Activated CD4-positive, alpha-beta T cell treated with anti-CD3 and anti-CD28 coated beads, Interleukin-2, Interleukin-4, amounts not matched to agents 100 ng/mL and 50 ng/mL, durations not matched to agents 16 hours and 8 hours (primary cell): ENCODE measurements at regions not wholly inside any gene's neighbourhood (a gene's known extent, or its start where the extent isn't known, plus 50 kb on each side); places are given as distances from the start of the nearest gene placed in this dataset.
A peak's percentile ranks its signal among the peaks of the same experiment; 100 is the strongest.

ENCODE experiments used
- DNase-seq: peaks from one replicate; pipeline ENCODE4 v3.0.0-alpha.2; 2020; ENCODE audit warnings: low spot score

DNA sequence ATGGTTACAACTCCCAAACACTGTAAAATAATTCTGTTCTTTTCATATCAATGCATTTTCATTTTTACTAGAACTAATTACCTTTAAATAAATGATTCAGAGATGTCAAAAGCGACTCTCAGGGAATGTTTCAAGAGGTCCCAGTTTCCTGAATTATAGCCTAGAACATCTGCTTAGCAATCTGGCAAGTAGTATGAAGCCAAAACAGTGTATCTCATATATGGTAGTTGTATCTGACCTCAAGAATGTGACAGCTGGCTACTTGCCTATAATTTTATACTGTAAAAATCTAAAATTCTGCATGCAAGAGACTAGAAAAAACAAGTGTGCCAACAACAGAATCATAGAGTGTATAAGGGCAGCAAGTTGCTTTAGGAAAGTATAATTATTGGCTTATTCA lies 187.7 kb upstream of the POU5F2 start:
- DNase-seq: no peak

DNA sequence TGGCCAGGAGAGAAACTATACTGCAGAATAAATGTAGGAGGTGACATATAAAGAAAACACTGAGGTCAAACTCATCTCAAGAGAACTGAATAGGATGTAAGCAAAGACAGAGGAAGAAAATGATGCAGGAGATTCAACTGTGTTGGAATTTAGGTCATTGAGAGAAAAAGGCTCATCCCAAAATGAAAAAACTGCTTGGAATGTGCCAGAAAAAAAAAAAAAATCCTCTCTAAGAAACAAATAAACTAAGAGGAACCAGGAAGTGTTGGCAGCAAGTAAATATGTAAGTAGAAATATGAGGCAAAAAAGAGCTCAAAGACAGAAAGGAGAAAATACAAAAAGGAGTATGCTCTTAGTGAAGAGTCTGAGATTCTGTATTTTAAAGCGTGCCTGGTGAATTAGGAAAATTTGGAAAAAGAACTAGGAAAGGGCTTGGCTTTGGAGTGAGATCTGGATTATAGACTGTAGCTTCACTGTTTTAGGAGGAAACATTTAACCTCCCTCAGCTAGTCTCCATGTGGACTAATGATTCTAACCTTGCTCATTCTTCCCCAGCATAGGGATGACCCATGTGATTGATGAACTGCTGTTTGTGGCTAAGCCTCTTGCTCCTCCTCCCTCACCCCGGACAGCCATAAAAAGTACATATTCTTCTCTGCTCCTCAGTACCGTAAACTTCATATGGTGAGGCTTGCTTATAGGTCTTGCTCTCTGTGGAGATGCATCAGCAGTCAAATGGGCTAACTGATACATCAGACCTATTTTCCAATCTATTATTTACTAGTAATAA lies 185.6 kb upstream of the POU5F2 start:
- no peak for DNase-seq

DNA sequence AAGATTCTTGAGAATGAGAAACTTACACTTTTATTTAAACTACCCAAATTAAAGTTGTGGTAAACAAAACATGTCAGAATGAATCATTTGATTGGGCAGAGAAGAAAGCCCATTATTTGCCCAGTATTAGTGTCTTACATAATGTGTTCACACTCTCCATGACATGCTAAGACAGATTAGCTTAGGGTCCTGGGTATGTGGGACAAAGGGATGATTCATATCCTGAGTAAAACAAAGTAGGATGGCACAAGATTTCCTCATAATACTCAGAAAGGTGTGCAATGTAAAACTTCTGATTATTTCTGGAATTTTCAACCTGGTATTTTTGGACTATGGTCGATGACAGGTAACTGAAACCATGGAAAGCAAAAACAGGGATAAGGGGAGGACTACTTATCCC lies 183.9 kb upstream of the POU5F2 start:
- DNase-seq: no peak

DNA sequence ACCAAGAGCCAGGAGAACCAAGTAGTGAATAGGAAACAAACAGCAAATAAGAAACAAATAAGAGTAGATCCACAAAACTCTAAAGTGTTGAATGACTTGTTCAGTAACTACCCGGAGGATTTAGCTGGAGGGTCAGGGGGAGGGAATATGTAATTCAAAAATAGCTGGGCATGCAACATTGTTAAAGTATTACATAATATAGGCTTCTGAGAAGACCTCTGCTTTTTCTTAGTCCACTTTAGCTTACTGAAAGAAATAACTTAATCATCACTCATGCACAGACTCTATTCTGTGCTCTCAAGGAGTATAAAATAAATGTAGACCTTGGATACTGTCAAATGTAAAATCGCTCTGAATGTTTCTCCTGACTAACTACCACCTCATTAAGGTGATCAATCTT lies 183.2 kb upstream of the POU5F2 start:
- DNase-seq: no peak

DNA sequence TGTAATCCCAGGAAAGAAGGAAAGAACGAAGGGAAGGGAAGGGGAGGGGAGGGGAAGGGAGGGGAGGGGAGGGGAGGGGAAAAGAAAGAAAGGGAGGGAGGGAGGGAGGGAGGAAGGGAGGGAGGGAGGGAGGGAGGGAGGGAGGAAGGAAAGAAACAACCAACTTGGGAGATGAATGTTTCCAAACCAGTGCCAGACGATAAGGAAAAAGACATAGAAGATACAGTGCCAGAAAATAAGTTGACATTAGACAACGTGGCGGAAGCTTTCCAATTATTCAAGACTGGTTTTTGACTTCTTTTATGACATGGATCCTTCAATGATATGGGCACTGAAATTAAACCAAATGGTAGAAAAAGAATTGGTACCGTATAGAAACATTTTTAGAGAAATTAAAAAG lies 181.2 kb upstream of the POU5F2 start:
- DNase-seq: no peak

DNA sequence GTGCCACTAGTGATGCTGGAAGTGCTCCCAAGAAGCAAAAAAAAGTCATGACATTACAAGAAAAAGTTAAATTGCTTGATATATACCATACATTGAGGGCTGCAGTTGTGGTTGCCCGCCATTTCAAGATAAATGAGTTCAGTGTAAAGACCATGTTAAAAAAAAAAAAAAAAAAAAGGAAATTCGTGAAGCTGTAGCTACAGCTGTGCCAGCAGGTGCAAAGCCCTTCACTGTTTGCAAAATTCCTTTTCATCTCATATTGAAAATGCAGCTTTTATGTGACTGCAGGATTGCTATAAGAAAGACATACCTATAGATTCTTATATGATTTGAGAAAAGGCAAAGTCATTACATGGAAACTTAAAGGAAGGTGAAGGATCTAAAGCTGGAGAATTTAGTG lies 179.6 kb upstream of the POU5F2 start:
- no peak for DNase-seq

DNA sequence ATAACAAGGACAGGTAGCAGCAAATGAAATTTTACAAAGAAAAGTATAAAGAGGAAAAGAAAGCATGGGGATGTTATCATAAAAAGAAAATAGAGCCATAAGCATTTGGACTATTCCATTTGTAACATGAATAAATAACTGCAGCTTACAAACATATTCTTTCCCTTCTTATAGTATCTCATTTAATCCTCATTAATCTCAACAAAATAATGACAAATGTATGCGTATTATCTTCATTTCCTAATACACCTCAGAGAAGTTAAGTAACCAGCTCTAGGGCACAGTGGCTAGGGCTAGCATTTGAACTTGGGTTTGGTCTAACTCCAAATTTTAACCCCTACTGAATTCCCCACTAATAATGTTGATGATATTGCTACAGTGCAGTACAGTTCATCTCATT lies 175.5 kb upstream of the POU5F2 start:
- DNase-seq: no peak

DNA sequence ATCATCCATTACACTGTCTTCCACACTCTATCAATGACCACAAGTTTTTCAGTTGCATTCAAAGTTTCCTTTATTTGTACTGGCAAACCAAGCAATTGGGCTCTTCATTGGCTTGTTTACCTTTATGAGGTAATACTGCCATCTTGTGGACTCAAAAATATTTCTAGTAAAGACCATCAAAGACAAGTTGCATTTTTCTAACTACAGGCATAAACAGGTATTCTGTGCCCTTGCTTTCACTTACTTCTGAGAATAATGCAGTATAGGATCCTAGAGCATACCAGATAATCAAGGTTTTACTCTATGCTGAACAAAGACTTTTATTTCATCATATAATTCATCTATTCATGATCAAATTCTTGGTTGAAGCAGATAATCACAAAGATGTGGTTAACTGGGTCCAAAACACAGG lies 173.7 kb upstream of the POU5F2 start:
- DNase-seq: peak; percentile 60

DNA sequence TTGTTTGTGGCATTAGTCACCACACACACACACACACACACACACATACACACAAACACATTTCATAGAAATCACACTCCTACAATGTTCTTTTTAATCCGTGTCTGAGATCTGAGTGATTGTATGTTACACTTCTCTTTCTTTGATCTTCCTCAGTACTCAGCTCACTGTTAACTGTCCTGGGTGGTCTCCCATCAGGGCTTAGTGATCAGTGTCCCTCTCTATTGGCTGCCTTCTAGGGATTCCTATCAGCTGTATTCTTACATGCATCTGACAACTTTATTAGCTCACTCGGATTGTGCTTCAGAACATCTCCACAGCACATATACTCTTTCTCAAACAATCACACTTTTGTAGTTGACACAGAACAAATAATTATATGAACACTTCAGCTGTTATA lies 170.2 kb upstream of the POU5F2 start:
- DNase-seq: no peak

DNA sequence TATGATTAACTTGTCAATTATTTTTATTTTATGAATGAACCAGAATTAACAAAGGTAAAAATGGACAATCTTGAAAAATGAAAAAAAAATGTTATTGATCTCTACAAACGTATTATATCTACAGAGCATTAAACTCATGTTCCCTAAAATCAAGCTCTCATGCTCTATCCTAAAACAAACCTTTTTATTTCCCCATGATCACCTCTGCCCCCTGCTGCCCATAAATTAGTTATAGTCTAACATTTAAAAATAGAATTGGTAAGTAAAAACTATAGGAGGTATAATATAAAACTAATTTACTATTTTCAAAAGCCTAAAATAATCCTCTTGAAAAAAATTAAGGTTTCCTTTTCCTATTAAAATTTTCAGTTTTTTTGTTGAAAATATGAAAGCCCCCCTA lies 168.0 kb upstream of the POU5F2 start:
- DNase-seq: no peak

DNA sequence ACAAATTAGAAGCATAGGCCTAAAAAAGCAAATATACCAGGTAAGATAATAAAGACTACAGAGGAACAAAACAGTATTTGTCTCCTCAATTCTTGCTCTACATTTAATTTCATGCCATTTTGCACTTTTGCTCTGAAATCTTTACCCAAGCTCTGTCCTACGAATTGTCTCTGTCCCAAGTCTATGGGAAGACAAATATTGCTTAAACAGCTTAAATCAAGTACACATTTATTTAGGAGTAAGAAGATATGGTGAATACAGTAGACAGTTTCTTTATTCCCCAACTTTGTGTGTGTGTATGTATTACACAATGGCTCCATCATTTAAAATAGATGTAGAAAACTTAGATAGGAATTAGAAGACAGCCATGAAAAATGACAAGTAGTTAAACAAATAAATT lies 163.5 kb upstream of the POU5F2 start:
- DNase-seq: no peak

DNA sequence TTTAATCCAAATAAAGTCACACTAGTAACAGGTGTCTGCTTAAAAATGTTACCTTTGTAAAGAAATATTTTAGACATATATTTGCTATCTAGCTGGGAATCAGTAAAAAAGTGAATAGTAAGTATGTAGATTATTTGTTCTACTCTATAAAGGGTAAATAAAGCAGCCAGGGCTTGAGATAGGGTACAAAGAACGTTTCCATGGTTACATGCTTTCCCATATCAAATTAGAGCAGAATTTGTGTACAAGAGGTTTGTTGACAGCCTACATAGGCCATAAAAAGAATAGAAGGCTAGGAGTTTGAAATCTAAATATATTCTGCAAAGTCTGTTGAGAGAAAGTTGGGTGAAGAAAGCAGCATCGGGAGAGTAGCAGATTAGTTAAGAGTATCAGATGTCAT lies 160.9 kb upstream of the POU5F2 start:
- DNase-seq: no peak

DNA sequence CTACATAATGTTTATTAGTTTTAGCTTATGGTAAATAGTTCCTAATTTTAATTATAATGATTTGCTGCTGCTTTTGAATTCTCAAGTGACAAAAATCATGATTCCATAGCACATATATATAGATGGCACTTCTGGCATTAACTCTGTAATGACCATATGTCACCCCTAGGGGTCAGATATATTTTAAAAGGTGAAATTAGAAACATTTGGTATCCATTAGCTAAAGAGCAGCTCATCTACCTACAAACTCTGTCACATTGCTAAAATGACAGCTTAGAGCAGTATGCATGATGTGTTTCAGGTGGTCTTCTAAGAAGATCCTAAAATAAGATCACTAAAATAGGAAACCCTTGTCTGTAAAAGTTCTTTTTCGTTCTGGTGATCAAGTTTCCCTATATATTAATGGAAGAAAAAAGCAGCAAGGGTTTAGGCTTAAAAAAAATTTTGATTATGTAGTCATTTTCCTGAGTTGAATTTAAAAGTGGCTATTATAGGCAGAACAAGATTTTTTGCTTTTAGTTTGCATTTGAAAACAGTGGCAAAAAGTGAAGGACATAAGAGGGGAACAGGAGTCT lies 157.7 kb upstream of the POU5F2 start:
- DNase-seq: peak; percentile 8

DNA sequence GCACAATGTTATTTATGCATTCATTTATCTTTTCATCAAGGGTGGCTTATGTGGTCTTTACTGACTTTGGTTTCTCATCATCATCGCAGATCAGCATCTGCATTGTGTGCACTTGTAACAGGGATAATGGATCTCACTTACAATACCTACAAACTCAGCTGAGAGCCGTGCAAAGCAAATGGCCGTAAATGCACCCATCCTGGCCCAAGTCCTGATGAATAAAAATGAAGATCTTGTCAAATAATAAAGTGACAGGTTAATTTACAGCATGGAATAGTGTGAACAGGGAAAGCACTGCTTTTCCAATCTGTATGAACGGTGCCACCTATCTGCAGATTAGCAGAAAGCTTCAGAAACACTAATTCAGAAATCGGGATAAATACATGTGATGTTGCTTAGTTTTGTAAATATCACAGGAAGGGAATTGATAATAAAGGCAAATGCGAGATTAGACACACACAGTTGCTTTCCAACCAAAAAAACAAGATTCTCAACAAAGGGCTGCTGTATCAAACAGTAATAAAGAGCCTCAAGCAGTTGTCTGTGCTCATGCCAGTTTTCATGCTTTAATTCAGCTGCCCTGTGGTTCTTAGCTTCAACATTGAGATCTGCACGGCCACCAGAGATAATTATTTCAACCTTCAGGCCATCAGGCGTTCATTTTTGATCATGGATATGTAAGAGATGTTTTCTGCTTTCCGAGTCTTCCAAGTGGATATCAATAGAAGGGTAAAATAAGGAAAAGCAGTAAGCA lies 153.4 kb upstream of the POU5F2 start:
- no peak for DNase-seq

DNA sequence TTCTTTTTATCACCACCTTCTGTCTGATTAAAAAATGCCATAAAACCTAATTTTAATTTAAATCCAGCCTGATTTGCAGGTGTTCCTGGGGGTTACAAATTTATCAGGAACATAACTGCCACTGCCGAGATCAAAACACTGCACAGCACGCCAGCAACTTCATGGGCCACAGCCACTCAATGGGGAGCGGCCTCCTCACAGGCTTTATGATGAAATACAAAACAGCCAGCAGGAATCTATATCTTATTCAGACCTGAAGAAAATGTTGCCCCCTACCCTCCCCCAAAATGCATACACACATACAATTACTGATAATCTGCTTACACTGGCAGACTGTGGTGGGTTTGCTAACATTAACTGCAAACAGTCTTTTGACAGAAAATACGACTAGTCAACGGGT lies 151.7 kb upstream of the POU5F2 start:
- no peak for DNase-seq

DNA sequence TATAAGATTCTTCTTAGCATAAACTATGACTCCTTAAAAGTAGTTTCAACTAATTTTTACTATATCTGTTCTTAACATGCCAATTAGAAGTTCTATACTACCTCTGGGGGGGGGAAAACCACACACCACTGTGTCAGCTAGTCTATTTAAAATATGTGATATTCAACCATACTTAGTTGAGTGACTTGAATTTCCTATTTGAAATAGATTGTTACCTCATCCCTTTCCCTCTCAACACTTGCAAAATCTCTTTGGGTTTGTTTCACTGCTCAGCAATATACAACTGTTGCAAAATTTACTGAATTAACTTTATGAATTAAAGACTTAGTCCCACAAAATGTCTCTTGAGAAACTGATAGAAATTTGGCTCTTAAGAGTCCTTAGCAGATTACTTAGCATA lies 151.1 kb upstream of the POU5F2 start:
- no peak for DNase-seq

DNA sequence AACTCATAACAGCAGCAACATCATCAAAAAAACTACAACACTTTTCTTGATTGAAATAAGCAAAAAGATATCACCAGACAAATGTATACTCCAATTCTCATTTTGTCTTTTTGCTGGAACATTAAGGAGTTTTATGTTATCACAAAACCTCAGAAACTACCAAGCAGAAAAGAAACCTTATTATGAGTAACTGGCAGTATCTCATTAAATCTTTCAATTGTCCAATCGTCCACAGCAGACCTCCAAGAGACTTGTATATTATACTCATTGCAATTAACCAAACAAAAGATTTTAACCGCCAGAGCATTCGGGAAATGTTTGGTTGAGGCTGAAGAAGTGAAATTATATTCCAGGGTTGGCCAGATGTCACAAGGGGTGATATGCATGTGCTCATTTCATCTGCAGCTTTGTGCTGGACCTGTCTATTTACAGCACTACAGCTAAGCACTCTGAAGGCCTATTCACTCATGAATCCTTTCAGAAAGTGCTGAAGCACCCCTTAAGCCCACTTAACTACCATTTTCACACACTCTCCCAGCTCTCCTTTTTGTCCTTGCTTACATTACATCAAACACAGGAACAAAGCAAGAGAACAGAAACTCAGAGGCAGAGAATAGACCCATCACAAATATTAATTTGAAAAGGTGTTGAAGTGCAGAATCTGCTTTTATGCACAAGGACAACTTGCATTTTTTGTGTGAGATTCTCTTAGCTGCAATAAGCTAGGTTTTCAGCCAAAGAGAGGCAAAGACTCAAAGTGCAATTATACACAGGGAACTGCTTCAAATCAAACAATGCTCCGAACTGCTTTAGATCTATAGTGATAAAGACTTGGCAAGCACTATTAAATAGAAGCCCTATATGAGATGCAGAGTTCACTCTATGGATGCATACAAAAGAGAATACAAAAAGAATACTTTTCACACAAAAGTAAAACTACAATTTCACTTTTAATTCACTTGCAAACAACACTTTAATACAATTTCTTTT lies 150.4 kb upstream of the POU5F2 start:
- no peak for DNase-seq

DNA sequence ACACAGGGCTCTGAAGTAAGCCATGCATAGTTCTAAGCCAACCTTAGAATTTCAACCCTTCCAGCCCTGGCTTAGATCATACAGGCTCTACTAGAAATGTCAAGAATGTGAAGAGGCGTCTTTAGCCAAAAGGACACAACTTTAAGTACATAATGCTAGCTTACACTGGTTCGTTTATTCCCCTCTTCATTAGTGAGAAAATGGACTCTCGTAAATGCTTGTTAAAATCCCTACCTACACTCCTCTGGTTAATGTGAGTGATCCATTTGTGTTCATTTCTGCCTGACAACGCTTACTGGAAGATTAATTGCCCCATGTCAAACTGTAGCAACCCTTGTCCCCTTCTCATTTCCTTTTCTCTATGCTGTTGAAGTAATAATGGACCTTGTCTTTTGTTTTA lies 149.3 kb upstream of the POU5F2 start:
- DNase-seq: no peak

DNA sequence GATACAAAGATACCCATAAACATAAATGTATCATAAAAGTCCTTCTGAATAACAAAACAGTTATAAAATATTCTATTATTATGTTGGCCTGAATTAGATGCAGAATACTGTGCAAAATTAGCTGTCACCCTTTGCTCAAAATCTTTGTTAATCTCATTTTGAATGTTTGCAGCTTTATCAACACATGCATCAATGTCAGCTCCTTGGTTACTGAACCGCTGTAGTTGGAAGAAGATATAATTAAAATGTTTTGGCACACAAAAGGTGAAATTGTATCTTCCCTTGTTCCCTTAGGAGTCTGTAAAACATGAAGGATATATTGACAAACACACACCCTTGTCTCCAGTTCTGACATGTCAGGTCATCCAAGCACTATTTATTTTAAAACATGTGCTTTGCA lies 146.3 kb upstream of the POU5F2 start:
- no peak for DNase-seq

DNA sequence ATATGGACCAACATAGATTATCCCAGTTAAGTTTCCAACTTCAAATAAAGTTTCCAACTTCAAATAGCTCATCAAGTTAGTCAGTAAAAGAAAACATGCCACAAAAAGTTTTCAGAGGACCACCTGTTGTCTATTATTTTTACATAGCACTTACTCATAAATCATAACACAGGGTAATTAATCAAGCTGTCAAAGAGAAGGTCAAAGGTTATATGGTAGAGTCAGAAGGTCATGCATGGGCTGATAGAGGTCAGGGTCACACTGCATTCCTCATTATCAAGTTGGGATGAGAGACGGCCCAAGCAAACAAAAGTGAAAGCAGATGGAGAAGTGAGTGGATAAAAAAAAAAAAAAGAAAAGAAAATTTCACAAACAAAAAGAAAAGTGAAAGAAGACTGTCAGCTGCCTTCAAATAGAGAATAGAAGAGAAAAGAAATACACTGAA lies 145.5 kb upstream of the POU5F2 start:
- no peak for DNase-seq

DNA sequence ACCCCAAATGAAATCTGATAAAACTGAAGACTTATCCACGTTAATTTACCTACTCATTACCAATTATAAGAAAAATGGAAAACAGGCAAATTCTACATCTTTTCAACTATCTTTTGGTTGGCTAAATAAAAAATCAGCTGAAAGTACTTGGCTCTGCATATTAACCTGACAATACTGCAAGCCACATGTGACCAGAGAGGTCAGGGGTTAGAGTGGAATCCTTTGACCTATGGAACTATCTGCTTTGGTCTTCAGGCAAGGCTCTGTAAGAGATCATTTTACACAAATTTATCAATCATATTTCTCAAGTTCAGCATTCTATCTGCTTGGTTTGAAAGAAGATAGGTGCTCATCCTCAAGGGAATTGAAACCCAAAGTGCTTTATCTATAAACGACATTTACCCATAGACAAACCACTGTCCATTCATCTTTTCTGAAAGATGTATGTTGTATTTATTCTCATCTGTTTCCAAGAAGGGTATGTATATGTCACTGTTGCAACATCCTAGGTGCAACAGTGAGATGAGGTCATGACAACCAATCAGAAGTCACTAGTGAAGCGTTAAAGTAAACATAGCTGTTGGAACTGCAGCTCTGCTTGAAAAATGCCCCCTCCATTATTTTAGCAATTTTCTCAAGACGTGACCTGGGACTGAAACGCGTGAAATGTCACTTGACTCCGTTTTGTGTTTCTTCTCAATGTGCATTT lies 144.9 kb upstream of the POU5F2 start:
- no peak for DNase-seq
